ENCODE measurements at regions not wholly inside any gene's neighbourhood (a gene's known extent, or its start where the extent isn't known, plus 50 kb on each side); places are given as distances from the start of the nearest gene placed in this dataset.

DNA sequence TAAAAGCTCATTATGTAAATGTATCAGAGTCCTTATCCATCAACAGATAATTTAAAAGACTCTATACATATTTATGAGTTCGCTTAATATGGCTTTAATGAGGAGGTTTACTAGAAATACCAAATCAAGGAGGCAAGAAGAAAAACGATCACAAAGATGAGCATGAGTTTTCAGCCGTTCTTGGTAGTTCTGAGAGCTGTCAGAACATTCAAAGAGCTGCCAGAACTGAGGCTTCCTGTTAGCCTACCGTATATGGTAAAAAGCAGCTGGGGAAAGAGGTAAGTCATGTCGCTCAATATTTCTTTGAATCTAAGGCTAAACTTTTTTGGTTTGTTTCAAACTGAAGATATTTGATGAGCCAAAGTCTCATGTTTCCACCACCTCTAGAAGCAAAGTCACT lies 115.3 kb upstream of the PLXNC1 start:
- DNase-seq: no peak

DNA sequence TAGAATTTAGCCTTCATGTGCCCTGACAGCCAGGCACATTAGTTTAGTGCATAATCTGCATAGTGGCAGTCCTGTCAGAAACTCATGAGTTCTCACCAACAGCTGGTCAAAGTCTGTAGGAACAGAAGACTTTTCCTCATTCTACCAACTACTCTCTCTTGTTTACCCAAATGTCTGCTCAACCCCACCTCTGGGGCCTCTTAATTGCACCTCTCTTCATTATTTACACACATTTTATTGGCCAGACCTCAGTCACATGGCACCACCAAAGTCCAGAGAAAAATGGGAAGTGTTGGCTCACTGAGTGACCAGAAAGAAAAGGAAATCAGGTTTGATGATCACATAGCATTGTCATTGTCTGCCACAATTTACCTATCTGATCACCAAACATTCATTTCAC lies 114.6 kb upstream of the PLXNC1 start:
- DNase-seq: no peak

DNA sequence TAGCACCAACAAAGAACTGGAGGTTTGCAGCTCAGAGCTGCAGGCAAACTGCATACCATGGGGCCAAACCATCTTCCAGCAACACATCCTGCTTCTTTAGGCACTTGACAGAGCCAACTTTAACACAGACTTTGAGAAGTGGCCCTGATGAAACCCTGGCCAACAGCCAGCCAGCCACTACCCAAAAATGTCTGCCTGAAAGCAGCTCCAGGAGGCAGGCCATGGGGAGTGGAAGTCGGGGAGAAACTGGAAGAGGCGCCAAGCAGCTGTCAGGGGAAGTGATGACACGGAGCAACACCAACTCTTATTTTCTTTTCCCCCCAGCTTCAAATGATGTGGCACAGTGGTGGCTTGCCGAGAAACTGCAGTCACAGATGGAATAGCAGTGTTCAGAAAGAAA lies 110.9 kb upstream of the PLXNC1 start:
- DNase-seq: no peak

- no peak for DNase-seq
Measured at GRCh38 chr12:94038605-94039004, 109.8 kb upstream of the PLXNC1 start.

DNA sequence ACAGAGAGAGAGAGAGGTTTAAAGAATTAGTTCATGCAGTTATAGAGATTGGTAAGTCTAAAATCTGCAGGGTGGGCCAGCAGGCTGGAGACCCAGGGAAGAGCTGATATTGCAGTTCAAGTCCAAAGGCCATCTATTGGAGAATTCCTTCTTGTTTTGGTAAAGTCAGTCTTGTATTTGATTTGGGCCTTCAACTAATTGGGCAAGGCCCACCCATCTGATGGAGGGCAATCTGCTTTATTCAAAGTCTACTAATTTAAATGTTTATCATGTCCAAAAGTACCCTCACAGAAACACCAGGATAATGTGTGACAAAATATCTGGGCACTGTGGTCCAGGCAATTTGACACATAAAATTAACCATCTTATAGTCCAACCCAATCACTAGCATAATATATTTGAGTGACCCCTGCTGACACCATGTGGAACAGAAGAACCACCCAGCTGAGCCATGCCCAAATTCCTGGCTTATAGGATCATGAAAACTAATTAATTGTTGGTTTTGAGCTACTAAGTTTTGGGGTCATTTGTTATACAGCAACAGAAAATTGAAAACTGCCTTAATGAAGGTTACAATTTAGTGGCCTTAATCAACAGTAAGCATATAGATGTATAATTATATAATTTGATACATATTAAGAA lies 109.1 kb upstream of the PLXNC1 start:
- DNase-seq: no peak

GRCh38 chr12:94039914-94040313 lies 108.5 kb upstream of the PLXNC1 start:
- no peak for DNase-seq

- DNase-seq: no peak
Measured at GRCh38 chr12:94041850-94042249, 106.5 kb upstream of the PLXNC1 start.

DNA sequence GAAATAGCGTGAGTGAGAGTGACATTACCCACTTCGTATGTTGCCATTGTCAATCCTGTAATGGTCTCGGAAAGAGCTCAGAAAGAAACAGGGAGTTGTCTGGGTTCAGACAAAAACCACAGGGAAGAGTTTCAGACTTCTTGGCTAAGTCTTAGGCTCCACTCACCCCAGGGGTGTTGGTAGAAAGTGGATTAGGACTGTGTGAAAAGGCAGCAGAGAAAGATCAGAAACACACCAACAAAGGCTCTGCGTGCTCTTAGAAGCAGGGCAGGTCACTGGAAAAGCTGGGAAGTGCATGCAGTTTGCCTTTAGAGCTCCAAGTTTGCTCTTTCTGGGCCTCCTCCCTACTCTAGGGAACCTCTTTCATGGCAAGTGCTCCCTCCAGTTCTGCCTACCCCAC lies 106.1 kb upstream of the PLXNC1 start:
- DNase-seq: no peak

DNA sequence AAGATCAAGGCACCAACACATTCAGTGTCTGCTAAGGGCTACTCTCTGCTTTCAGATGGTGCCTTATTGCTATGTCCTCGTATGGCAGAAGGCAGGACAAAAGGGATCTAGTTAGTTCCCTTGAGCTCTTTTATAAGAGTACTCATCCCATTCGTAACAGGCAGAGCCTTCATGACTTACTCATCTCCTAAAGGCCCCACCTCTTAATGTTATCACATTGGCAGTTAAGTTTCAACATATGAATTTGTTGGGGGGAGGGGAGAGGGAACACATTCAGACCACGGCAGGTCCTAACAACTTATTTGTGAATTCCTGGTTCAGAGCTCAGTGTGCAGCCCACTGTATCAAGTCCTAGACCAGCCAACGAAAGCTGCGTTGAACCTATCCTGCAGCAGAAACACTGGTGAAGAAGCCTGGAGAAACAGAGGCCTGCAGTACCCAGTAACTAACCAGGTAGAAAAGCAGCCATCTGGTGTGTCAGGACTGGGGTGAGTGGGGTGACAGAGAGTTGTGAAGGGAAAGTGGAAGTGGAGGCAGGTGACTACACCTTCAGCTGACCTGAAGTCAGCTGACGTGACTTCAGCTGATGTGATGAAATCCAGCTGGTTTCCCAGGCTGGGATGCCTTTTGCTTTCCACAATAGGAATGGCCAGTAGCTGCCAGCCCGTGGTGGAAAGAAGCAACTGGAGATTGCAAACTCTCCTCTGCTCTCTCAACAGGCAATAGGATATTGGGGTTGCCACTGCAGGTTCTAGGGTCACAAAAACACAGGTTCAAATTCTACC lies 101.6 kb upstream of the PLXNC1 start:
- DNase-seq: no peak

DNA sequence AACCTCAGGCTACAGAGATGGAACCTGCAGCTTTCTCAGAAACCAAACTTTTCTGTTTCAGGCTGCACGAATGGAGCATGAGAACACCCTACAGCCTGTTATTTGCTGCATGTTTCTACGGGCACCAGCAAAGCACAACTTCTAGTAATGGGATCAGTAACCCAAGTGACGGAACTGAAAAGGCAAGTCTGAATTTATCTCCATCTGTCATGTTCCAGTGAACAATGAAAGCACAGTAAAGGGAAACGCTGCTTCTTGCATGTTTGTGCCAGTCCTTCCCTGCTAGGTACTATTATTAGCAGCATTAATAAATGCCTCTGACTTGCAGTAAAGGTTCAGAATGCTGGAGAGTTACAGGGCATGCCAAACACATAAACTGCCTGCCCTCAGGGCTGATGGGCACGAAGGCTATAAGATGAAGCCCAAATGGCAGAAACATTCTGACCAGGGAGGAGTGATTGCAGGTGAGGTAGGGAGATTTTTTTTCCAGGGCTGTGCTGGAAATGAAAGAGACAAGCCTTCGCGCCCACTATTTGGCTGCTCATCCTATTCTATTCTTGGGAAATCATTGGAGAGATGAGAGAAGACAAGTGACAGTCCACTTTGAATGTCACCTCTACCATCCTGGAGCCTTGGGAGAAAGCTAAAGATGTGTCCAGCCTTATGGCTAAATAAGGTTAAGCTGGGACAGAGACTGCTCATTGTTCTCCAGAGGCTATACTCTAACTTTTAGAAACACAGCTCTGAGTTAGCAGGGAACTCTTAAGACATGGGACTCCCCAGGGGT lies 100.4 kb upstream of the PLXNC1 start:
- DNase-seq: no peak

DNA sequence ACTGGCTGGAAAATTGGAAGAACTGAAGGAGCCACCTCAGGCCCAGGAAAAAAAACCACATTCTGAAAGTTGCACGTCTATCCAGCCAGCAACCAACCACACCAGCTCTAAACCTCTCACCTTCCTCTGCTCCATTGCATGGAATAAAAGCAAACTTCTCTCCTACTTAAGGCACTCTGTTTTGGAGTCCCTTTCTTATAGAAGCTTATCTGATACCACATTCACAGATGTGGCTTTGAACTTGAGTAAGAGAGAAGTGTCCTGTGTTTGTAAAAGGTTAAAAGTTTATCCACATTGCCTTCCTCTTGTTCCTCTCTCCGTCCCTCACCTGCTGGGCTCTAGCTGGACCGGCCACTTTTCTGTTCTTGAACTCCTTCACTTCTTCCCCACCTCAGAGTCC lies 99.6 kb upstream of the PLXNC1 start:
- DNase-seq: no peak

GRCh38 chr12:94049718-94050117 lies 98.7 kb upstream of the PLXNC1 start:
- no peak for DNase-seq

DNA sequence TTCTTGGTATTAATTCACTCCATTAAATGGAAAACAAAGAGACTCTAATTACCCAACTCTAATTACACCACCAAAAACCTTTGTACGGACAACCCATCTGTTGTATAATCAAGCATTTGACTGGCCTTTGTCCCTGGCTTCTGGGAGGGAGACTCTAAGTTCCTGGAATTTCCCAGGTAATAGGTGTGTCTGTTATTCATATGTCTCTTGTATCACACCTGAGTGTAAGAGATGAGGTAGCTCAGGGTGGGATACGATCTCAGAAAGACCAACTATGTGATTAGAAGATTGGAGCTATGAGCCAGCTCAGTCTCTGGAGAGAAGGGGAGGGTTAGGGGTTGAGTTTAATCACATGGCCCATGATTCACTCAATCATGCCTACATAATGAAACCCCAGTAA lies 94.7 kb upstream of the PLXNC1 start:
- no peak for DNase-seq

GRCh38 chr12:94055528-94055927 lies 92.8 kb upstream of the PLXNC1 start:
- DNase-seq: no peak

DNA sequence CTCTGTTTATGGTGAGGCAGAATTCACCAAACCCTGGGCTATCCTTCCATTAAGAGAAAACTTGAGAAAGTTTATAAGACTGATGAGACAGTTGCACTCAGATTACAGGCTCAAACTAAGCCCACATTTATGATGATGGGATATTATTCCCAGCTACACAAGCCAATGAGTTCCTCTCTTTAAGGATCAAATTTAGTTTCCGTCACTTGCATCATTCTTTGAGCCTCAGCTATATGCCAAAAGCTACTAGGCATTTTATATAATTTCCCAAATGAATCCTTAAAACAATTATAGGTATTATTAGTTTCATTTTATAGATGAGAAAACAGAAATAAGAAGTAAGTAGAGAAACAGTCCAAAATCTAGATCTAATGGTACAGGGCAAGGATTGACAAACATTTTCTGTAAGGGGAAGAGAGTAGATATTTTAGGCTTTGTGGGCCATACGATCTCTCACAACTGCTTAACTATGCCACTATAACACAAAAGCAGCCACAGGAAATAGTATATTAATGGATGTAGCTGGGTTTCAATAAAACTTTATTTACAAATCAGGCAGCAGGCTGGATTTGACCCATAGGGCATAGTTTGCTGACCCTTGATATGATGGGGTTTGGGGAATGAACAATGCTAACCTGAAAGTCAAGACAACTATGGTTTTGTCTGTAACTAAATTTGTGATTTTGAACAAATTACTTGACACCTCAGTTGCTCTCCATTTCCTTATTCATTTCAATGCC lies 91.8 kb upstream of the PLXNC1 start:
- no peak for DNase-seq

- DNase-seq: no peak
Measured at GRCh38 chr12:94057262-94058151, 90.9 kb upstream of the PLXNC1 start.

GRCh38 chr12:94059394-94060368 lies 88.7 kb upstream of the PLXNC1 start:
- DNase-seq: no peak

- no peak for DNase-seq
Measured at GRCh38 chr12:94062194-94062593, 86.2 kb upstream of the PLXNC1 start.

DNA sequence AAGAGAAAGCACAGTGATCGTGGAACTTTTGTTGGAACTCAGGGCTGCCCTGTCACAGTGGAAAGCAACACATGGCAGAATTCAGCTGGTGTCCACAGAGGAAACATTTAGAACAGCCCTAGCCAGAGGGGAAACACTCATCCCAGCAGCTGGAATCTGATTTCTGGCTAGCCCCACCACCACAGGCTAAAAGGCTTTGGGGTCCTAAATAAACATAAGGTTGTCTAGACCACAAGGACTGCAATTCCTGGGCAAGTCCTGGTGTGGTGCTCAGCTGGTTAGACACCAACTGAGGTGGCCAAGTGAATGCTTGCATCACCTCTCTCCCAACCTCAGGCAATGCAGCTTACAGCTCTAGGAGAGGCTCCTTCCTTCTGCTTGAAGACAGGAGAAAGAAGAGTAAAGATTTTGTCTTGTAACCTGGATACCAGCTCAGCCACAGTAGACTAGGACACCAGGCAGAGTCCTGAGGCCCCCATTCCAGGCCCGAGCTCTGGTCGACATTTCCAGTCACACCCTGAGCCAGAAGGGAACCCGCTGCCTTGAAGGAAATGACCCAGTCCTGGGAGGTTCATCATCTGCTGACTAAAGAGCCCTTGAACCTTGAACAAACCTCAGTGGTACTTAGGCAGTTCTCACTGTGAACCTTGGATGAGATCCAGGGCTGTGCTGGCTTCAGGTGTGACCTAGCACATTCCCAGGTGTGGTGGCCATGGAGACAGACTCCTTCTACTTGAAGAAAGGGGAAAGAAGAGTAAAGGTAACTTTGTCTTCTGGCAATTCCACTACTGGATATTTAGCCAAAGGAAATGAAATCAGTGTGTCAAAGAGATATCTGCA lies 85.4 kb upstream of the PLXNC1 start:
- DNase-seq: no peak

DNA sequence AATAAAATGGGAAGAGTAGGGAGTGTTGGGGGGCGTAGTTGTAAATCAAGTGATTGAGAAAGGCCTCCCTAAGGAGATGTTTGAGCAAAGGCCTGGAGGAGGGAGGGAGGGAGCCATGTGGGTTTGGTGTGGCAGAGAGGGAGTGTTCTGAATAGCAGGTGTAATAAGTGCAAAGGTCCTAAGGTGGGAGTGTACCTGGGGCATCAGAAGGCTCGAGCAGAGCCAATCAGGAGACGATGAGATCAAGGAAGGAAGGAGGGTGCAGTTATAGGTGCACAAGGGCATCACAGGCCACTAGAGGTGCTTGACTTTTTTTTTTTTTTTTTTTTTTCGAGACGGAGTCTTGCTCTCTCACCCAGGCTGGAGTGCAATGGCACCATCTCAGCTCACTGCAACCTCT lies 77.9 kb upstream of the PLXNC1 start:
- no peak for DNase-seq
